Endodermal cell (in vitro differentiated cells): ENCODE measurements at regions not wholly inside any gene's neighbourhood (a gene's known extent, or its start where the extent isn't known, plus 50 kb on each side); places are given as distances from the start of the nearest gene placed in this dataset.

Experiments
- DNase-seq: peaks from one replicate; pipeline ENCODE4 v3.0.0-alpha.2; 2017
- H3K27ac ChIP-seq: 2 replicates; pipeline ENCODE4 v1.5.1; 2013; ENCODE audit warnings: mild to moderate bottlenecking, low read depth, low read length, moderate library complexity
- H3K27me3 ChIP-seq: 2 replicates; pipeline ENCODE4 v1.6.1; 2013; ENCODE audit warnings: mild to moderate bottlenecking, low read length, moderate library complexity; ENCODE audit not compliant: insufficient read depth, control insufficient read depth, poor library complexity, severe bottlenecking
- H3K36me3 ChIP-seq: 2 replicates; pipeline ENCODE4 v1.7.0; 2013; ENCODE audit warnings: mild to moderate bottlenecking, low read length, moderate library complexity; ENCODE audit not compliant: control insufficient read depth, insufficient read depth
- H3K4me1 ChIP-seq: one replicate; pipeline ENCODE4 v1.7.0; 2013; ENCODE audit warnings: low read length; ENCODE audit not compliant: control insufficient read depth, insufficient read depth
- H3K4me3 ChIP-seq: 2 replicates; pipeline ENCODE4 v1.5.1; 2013; ENCODE audit warnings: mild to moderate bottlenecking, low read length, moderate library complexity
- H3K9ac ChIP-seq: 2 replicates; pipeline ENCODE4 v1.6.1; 2013; ENCODE audit warnings: mild to moderate bottlenecking, low read length, moderate library complexity; ENCODE audit not compliant: poor library complexity, severe bottlenecking; ENCODE audit errors: extremely low read depth
- H3K9me3 ChIP-seq: 2 replicates; pipeline ENCODE4 v1.6.1; 2013; ENCODE audit warnings: mild to moderate bottlenecking, low read length, moderate library complexity; ENCODE audit not compliant: control insufficient read depth
- H3K27ac Mint-ChIP-seq: 2 replicates; pipeline ENCODE4 v1.8.0; 2020; ENCODE audit warnings: mixed read lengths
- H3K27me3 Mint-ChIP-seq: 2 replicates; pipeline ENCODE4 v1.8.0; 2021; ENCODE audit warnings: mild to moderate bottlenecking, mixed read lengths; ENCODE audit not compliant: insufficient read depth
- H3K36me3 Mint-ChIP-seq: 2 replicates; pipeline ENCODE4 v1.8.0; 2020; ENCODE audit warnings: low read depth, mixed read lengths
- H3K4me1 Mint-ChIP-seq: 2 replicates; pipeline ENCODE4 v1.8.0; 2020; ENCODE audit warnings: mixed read lengths
- H3K4me3 Mint-ChIP-seq: 2 replicates; pipeline ENCODE4 v1.8.0; 2020; ENCODE audit warnings: mild to moderate bottlenecking, moderate library complexity, mixed read lengths
- H3K9me3 Mint-ChIP-seq: 2 replicates; pipeline ENCODE4 v1.8.0; 2020; ENCODE audit warnings: mild to moderate bottlenecking, mixed read lengths
- WGBS, 2 experiments: methylation state at CpG; one replicate each; pipeline versions ENCODE4 v1.1.5 to v1.1.7; 2013; ENCODE audit warnings: missing lambda C conversion rate in 2 of 2, mixed read lengths in 1 of 2; ENCODE audit not compliant: insufficient coverage in 1 of 2, insufficient read length in 1 of 2; 5-methylcytosine and 5-hydroxymethylcytosine counted together
- TF ChIP-seq, protein P1 (sequence below): fragments of 200-600 bp; sonication (generic); conservative IDR thresholded peaks from 2 replicates; pipeline ENCODE4 v1.5.0; 2021; ENCODE audit warnings: antibody characterized with exemption, mild to moderate bottlenecking

- Histone ChIP-seq H3K27ac (no peak overlapping the region), H3K4me1 (no peaks in the 10 kb centered on the region), H3K9ac (no peak overlapping the region), H3K9me3 (peaks cover 17% of the 10 kb centered on the region), H3K27me3 (no peaks in the 10 kb centered on the region), H3K4me3 (no peak overlapping the region), H3K36me3 (no peaks in the 10 kb centered on the region)
- DNase-seq, result no peak
- Mint-ChIP-seq H3K27me3 (no peaks in the 10 kb centered on the region), H3K27ac (no peak overlapping the region), H3K9me3 (peaks cover 36% of the 10 kb centered on the region), H3K4me1 (no peaks in the 10 kb centered on the region), H3K36me3 (no peaks in the 10 kb centered on the region), H3K4me3 (no peak overlapping the region)
- 83 to 93% methylated on average over 3 to 5 of the region's 5 CpGs for WGBS, 2 experiments
- TF ChIP-seq, protein P1, sequence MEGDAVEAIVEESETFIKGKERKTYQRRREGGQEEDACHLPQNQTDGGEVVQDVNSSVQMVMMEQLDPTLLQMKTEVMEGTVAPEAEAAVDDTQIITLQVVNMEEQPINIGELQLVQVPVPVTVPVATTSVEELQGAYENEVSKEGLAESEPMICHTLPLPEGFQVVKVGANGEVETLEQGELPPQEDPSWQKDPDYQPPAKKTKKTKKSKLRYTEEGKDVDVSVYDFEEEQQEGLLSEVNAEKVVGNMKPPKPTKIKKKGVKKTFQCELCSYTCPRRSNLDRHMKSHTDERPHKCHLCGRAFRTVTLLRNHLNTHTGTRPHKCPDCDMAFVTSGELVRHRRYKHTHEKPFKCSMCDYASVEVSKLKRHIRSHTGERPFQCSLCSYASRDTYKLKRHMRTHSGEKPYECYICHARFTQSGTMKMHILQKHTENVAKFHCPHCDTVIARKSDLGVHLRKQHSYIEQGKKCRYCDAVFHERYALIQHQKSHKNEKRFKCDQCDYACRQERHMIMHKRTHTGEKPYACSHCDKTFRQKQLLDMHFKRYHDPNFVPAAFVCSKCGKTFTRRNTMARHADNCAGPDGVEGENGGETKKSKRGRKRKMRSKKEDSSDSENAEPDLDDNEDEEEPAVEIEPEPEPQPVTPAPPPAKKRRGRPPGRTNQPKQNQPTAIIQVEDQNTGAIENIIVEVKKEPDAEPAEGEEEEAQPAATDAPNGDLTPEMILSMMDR, result no peak
Measured at GRCh38 chr2:4190548-4190947, 487.2 kb downstream of the DCDC2C start.

DNA sequence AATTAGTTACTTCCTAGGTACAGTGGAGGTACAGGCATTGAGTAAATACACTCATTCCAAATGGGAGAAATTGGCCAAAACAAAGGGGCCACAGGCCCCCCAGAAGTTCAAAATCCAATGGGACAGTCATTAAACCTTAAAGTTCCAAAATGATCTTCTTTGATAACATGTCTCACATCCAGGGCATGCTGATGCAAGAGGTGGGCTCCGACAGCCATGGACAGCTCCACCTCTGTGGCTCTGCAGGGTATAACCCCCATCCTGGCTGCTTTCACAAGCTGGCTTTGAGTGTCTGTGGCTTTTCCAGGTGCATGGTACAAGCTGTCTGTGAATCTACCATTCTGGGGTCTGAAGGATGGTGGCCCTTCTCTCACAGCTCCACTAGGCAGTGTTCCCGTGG is 488.7 kb downstream of the DCDC2C start:
- no peak overlapping the region for H3K4me3 Mint-ChIP-seq
- Histone ChIP-seq H3K36me3 (no peaks in the 10 kb centered on the region), H3K27ac (no peak overlapping the region), H3K9me3 (peaks cover 17% of the 10 kb centered on the region), H3K27me3 (no peaks in the 10 kb centered on the region), H3K4me1 (no peaks in the 10 kb centered on the region), H3K9ac (no peak overlapping the region), H3K4me3 (no peak overlapping the region)
- H3K36me3 Mint-ChIP-seq, result no peaks in the 10 kb centered on the region
- no peak for DNase-seq
- TF ChIP-seq, protein P1, result no peak
- H3K9me3 Mint-ChIP-seq, result peaks cover 36% of the 10 kb centered on the region
- H3K27me3 Mint-ChIP-seq, result no peaks in the 10 kb centered on the region
- H3K4me1 Mint-ChIP-seq, result no peaks in the 10 kb centered on the region
- H3K27ac Mint-ChIP-seq, result no peak overlapping the region
- WGBS, 2 experiments, result 93% methylated on average over 2 of the region's 2 CpGs

- H3K27ac Mint-ChIP-seq, result no peak overlapping the region
- H3K36me3 ChIP-seq, result no peaks in the 10 kb centered on the region
- H3K9me3 ChIP-seq, result no peaks in the 10 kb centered on the region
- H3K27ac ChIP-seq, result peak overlapping the region; percentile 61
- H3K4me1 ChIP-seq, result no peaks in the 10 kb centered on the region
- H3K4me3 Mint-ChIP-seq, result no peak overlapping the region
- TF ChIP-seq, protein P1, result no peak
- DNase-seq, result no peak
- H3K36me3 Mint-ChIP-seq, result no peaks in the 10 kb centered on the region
- H3K27me3 Mint-ChIP-seq, result no peaks in the 10 kb centered on the region
- peaks cover 3% of the 10 kb centered on the region for H3K9me3 Mint-ChIP-seq
- H3K4me3 ChIP-seq, result no peak overlapping the region
- no peak overlapping the region for H3K9ac ChIP-seq
- no peaks in the 10 kb centered on the region for H3K27me3 ChIP-seq
- no peaks in the 10 kb centered on the region for H3K4me1 Mint-ChIP-seq
- WGBS, 2 experiments, result 88 to 90% methylated on average over 10 of the region's 10 CpGs
Measured at GRCh38 chr2:4214444-4215205, 511.2 kb downstream of the DCDC2C start.
